Fibroblast of lung (primary cell): ENCODE measurements at regions not wholly inside any gene's neighbourhood (a gene's known extent, or its start where the extent isn't known, plus 50 kb on each side); places are given as distances from the start of the nearest gene placed in this dataset.

Experiments used
- DNase-seq, 2 donors: peaks; one replicate each; pipeline versions ENCODE4 v3.0.0 to v3.0.0-alpha.2; 2010; ENCODE audit warnings: low read depth in 2 of 2
- H2AFZ ChIP-seq: 2 replicates; pipeline ENCODE4 v1.5.1; 2012; ENCODE audit warnings: low read length, control low read depth, inconsistent platforms
- H3K27ac ChIP-seq: 2 replicates; pipeline ENCODE4 v1.5.1; 2011; ENCODE audit warnings: low read length, control low read depth; ENCODE audit not compliant: insufficient read depth
- H3K27me3 ChIP-seq: 2 replicates; pipeline ENCODE4 v1.5.1; 2011; ENCODE audit warnings: mild to moderate bottlenecking, low read length; ENCODE audit not compliant: control insufficient read depth, insufficient read depth
- H3K36me3 ChIP-seq: 2 replicates; pipeline ENCODE4 v1.5.1; 2011; ENCODE audit warnings: low read length; ENCODE audit not compliant: control insufficient read depth, insufficient read depth
- H3K4me1 ChIP-seq: 2 replicates; pipeline ENCODE4 v1.5.1; 2011; ENCODE audit warnings: low read length; ENCODE audit not compliant: control insufficient read depth, insufficient read depth; ENCODE audit errors: extremely low read depth
- H3K4me2 ChIP-seq: 2 replicates; pipeline ENCODE4 v1.5.1; 2011; ENCODE audit warnings: low read length, control low read depth; ENCODE audit not compliant: insufficient read depth; ENCODE audit errors: extremely low read depth
- H3K4me3 ChIP-seq, 4 experiments: fragments of 200-600 bp in 1 of 4; sonication (generic) in 1 of 4; replicated peaks in 1 of 4; 2 replicates each; pipeline ENCODE4 v1.5.1; 2011 to 2016; ENCODE audit warnings: low read length in 4 of 4, low read depth in 3 of 4, mild to moderate bottlenecking in 3 of 4, control low read depth in 2 of 4, inconsistent platforms in 1 of 4, mixed read lengths in 1 of 4; ENCODE audit not compliant: insufficient read depth in 1 of 4; ENCODE audit errors: control extremely low read depth in 1 of 4
- H3K79me2 ChIP-seq: 2 replicates; pipeline ENCODE4 v1.5.1; 2012; ENCODE audit warnings: mild to moderate bottlenecking, low read length, inconsistent platforms; ENCODE audit not compliant: control insufficient read depth, insufficient read depth
- H3K9ac ChIP-seq: 2 replicates; pipeline ENCODE4 v1.5.1; 2011; ENCODE audit warnings: mild to moderate bottlenecking, low read length, control low read depth; ENCODE audit not compliant: insufficient read depth
- H3K9me3 ChIP-seq: 2 replicates; pipeline ENCODE4 v1.5.1; 2012; ENCODE audit warnings: low read depth, low read length; ENCODE audit not compliant: control insufficient read depth, insufficient read depth
- H4K20me1 ChIP-seq: 2 replicates; pipeline ENCODE4 v1.5.1; 2011; ENCODE audit warnings: low read length; ENCODE audit not compliant: control insufficient read depth, insufficient read depth; ENCODE audit errors: extremely low read depth
- CTCF ChIP-seq, 2 donors: IDR thresholded peaks in 1 of 2; conservative IDR thresholded peaks in 1 of 2; 1 replicate in 1 of 2; 2 replicates in 1 of 2; pipeline ENCODE4 v1.5.1; 2011 to 2012; ENCODE audit warnings: low read length in 2 of 2, control low read depth in 1 of 2, inconsistent platforms in 1 of 2, low read depth in 1 of 2, mild to moderate bottlenecking in 1 of 2
- EZH2 ChIP-seq: IDR thresholded peaks from 2 replicates; pipeline ENCODE4 v1.5.1; 2012; ENCODE audit warnings: low read length, control low read depth, mild to moderate bottlenecking; ENCODE audit errors: missing control alignments

DNA sequence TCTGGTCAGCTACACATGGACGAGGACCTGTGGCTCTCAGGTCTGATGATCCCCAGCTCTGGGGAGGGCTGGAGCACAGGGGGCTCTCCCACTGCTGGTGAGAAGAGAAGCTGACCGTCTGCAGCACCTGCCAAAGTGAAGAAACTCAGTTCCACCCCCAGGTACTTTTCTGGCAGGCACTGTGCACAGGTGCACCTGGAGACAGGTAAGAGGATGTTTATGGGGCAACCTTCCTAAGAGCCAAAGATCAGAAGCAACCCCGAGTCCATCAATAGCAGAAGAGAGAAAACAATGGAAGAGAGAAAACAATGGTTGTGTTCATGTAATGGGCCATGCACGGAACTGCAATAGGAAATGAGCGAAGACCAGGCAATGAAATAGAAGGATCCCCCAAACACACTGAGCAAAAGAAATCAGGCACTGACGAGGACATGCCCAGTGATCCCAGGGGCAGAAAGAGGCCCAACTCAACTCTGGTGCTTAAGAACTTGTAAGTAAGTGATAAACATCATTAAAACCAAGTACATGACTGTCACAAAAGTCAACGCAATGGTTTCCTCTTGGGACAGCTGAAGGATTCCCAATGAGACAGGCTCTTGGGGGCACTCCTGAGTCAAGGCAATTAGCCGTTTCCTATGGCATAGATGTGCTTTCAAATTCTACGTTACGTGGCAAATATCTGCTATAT, 95.0 kb upstream of the ALDH1A3 start:
- H3K9ac ChIP-seq = no peak overlapping the region

GRCh38 chr15:100785181-100786138, 94.2 kb upstream of the ALDH1A3 start:
- no peaks in the 10 kb centered on the region for H3K79me2 ChIP-seq
- H3K4me3 ChIP-seq = no peak overlapping the region
- no peak overlapping the region for H3K27ac ChIP-seq
- H4K20me1 ChIP-seq = no peaks in the 10 kb centered on the region
- H3K9ac ChIP-seq = no peak overlapping the region
- H3K4me2 ChIP-seq = no peak overlapping the region
- H3K4me1 ChIP-seq = no peaks in the 10 kb centered on the region
- no peak for DNase-seq
- H3K36me3 ChIP-seq = no peaks in the 10 kb centered on the region
- H2AFZ ChIP-seq = no peak overlapping the region
- no peaks in the 10 kb centered on the region for H3K9me3 ChIP-seq
- TF ChIP-seq CTCF (conservative IDR thresholded peaks at IDR 0.05 in 1 of 2, IDR thresholded peaks at IDR 0.05 in 1 of 2; ENCODE audit: low read depth in 1 of 2, low read length in 2 of 2) (no peak), EZH2 (no peak)
- no peaks in the 10 kb centered on the region for H3K27me3 ChIP-seq

More for the DNA sequence above, 95.0 kb upstream of the ALDH1A3 start:
- H3K4me2 ChIP-seq = no peak overlapping the region
- DNase-seq = no peak
- no peak for TF ChIP-seq CTCF (conservative IDR thresholded peaks at IDR 0.05 in 1 of 2, IDR thresholded peaks at IDR 0.05 in 1 of 2; ENCODE audit: low read depth in 1 of 2, low read length in 2 of 2)
- no peak for TF ChIP-seq EZH2
- H3K27ac ChIP-seq = no peak overlapping the region
- no peaks in the 10 kb centered on the region for H3K9me3 ChIP-seq
- no peaks in the 10 kb centered on the region for H3K79me2 ChIP-seq
- H4K20me1 ChIP-seq = no peaks in the 10 kb centered on the region
- H3K4me3 ChIP-seq = no peak overlapping the region
- no peaks in the 10 kb centered on the region for H3K36me3 ChIP-seq
- H3K4me1 ChIP-seq = no peaks in the 10 kb centered on the region
- no peaks in the 10 kb centered on the region for H3K27me3 ChIP-seq
- H2AFZ ChIP-seq = no peak overlapping the region

- Histone ChIP-seq H3K9ac (no peak overlapping the region), H3K9me3 (no peaks in the 10 kb centered on the region), H3K4me2 (no peak overlapping the region), H3K4me1 (no peaks in the 10 kb centered on the region), H3K27me3 (no peaks in the 10 kb centered on the region), H3K79me2 (no peaks in the 10 kb centered on the region), H3K4me3 (no peak overlapping the region), H4K20me1 (no peaks in the 10 kb centered on the region), H2AFZ (no peak overlapping the region), H3K36me3 (no peaks in the 10 kb centered on the region), H3K27ac (no peak overlapping the region)
- TF ChIP-seq CTCF (conservative IDR thresholded peaks at IDR 0.05 in 1 of 2, IDR thresholded peaks at IDR 0.05 in 1 of 2; ENCODE audit: low read depth in 1 of 2, low read length in 2 of 2) (no peak), EZH2 (no peak)
- DNase-seq = no peak
Measured at GRCh38 chr15:100786139-100786531, 93.5 kb upstream of the ALDH1A3 start.
